COR-L47 (cell line): ENCODE measurements at regions not wholly inside any gene's neighbourhood (a gene's known extent, or its start where the extent isn't known, plus 50 kb on each side); places are given as distances from the start of the nearest gene placed in this dataset.

Experiments used
- DNase-seq: peaks from one replicate; lab custom pipeline; 2025; lab: John Stamatoyannopoulos, UW

DNA sequence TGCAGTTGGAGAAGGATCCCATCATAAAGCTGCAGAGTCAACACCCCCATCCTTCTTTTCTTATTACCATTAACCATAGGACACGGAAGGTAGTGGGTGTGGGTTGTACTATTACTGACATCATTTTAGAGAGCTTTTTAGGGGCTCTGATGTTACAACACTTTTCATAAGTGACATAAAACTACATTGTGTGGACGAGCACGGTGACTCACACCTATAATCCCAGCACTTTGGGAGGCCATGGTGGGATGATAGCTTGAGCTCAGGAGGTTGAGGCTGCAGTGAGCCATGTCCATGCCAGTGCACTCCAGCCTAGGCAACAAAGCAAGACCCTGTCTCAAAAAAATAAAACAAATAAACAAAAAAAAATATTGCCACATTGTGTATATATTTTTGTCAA lies 167.1 kb downstream of the DUSP6 start:
- no peak for DNase-seq

DNA sequence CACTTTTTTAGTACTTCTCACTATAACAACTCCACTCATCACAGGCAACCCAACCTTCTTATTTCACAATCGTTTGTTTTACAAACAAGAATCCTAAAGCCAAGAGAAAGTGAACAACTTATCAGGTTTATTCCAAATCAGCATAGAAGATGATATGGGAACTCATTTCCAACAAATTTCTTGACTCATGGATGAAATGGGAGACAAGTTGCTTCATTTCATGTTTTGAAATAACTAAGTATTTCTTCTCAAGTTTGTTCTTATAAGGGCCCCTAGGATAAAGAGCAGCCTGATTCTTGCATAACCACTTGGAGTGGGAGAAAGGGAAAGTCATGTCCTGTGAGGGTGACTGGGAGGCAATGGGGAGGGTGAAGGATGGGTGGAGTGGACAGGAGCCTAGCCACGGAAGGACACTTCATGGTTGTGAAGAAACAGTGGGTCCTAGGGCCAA lies 168.3 kb downstream of the DUSP6 start:
- no peak for DNase-seq

GRCh38 chr12:89181271-89181920 lies 170.9 kb downstream of the DUSP6 start:
- no peak for DNase-seq

DNA sequence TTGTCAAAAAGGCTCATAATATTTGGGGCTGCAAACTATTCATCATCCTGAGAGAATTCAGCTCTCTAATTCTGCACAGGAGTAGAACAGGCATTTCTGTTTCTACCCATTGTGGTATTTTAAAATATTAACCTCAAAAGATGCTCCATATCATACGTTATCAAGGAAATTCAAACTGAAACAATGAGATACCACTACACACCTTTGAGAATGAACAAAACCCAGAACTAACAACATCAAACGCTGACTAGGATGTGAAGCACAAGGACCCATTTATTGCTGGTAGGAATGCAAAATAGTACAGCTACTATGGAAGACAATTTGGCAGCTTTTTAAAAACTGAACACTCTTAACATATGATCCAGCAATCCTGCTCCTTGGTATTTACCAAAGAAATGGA lies 171.8 kb downstream of the DUSP6 start:
- no peak for DNase-seq

DNA sequence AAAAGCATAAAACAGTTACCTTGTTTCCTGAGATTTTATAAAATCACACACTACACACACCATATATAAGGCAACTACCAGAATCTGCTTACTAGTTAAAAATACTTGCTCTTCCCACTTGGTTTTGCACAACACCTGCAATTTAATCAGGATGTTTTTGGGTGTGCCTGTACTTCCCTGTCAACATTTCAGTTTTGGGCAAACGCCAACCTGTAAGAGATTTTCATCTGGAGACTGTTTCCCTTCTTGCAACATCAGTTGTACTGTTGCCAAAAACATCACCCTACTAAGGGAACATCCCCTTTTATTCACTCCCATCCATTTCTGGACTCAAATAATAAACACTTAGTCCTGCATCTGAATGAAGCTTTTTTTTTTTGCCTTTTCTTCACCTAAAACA lies 172.3 kb downstream of the DUSP6 start:
- DNase-seq = peak; percentile 67

DNA sequence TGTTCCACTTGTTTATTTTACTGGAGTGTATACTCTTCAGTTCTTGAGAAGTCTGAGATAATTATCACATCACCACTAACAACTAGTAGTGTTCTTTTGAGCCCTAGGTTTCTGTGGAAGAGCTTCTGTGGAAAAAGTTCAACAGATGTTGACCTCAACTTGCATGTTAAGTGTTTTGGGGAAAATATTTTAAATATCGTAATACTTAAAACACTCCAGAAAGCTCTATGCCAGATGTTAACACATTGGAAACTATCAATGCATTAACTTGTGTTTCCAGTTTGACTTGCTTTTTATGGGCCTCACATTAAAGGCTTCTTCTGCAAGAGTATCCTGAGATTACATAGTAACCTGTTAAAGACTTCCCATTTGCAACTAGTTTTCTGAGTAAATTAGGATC lies 173.1 kb downstream of the DUSP6 start:
- no peak for DNase-seq

- no peak for DNase-seq
Measured at GRCh38 chr12:89177802-89178395, 174.4 kb downstream of the DUSP6 start.

DNA sequence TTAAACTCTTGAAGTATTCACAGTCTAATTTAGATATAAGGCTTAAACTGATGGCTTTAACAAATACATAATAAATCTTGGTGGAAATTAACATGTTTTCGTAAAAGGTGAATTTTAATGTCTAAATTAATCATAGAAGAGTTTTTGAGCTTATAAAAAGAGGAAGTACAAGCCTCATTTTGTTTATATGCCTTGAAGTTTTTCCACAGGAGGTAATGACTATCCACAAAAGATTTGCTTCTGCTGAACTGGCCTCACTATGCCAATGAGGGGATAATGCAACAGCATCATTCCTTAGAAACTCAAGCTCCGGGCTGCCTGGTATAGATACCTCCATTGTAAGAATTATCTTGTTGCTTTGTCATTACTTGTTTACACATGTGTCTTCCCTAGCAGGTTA lies 175.6 kb downstream of the DUSP6 start:
- no peak for DNase-seq

DNA sequence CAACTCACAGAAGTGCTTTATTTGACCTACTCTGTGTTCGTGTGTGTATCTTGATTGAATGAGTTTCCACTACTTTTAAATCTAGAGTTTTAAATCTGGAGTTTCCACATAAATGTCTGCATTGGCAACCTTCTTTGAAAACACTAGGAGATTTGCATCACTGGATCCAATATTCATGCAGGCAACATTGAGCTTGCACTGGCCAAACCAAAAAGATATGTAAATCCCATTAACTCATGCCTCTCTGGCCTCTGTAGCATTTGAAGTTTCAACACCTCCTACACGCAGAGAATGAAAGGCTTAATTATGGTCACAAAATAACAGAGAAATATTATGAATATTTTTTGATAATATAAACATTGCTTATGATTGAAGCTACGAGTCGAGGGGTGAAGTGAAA lies 178.6 kb downstream of the DUSP6 start:
- no peak for DNase-seq

- no peak for DNase-seq
Measured at GRCh38 chr12:89173096-89173495, 179.2 kb downstream of the DUSP6 start.

DNA sequence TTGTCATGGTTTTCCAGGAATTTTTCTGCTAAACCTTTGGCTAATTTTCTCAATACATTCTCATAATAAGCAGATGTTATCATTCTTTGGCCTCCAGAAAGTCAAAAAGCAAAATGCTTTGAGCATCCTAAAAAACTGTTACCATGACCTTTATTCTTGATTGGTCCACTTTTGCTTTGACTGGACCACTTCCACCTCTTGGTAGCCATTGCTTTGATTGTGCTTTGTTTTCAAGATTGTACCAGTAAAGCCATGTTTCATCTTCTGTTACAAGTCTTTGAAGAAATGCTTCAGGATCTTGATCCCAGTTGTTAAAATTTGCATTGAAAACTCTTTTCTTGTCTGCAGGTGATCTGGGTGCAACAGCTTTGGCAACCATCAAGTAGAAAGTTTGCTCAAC lies 180.1 kb downstream of the DUSP6 start:
- no peak for DNase-seq

GRCh38 chr12:89169321-89169720 lies 183.0 kb downstream of the DUSP6 start:
- no peak for DNase-seq

DNA sequence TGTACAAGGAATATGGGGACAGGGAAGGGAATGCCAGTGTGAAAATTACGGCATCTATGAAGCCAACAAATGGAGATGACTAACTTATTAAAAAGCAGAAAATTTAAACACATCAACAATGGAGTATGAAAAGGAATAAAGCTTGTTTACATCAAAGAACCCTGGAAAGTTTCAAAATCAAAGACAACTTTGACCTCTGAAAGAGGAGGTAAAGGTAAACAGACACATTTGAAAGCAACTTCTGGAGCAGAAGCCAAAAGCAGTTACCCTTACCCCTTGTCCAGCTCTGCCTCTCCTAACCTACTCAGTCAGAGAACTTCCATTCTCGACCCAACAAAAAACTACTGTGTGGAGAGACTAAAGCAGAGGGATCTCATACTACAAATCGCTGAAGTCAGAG lies 184.3 kb downstream of the DUSP6 start:
- DNase-seq = no peak

- DNase-seq = no peak
Measured at GRCh38 chr12:89166525-89166934, 185.8 kb downstream of the DUSP6 start.

GRCh38 chr12:89166121-89166520 lies 186.2 kb downstream of the DUSP6 start:
- DNase-seq = no peak

DNA sequence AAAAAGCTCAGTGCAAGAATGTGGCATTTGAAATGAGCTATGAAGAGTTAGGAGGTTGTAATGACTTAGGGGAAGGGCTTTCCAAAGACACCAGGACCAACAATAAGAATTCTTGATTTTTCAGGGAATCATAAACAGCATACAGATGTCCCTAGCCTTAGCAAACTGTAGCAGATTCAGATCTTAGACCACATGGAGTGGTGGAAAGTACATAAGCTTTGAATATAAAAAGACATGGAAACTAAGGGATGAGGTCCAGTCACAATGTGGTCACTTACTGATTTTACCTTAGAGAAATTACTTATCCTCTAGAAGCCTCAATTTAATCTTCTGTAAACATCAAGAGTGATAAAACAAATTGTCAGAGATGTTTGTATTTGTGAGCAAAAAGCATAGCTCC lies 186.6 kb downstream of the DUSP6 start:
- no peak for DNase-seq

DNA sequence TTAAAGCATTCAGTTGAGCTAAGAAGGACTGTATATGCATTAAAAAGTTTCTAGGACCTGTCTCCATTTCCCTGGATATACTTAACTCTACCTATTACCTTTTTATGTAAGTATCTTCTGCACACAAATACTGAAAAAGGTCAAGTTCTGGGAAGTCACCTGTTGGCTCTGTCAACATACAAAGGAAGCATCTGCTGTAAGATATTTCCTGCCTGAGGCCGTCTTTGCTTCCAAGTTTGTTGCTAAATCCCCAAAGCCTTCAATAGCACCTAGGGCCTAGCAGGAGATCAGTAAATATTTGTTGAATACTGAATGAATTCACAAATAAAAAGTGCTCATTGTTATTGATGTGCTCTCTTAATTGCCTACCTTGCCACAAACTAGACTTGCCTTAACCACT lies 188.4 kb downstream of the DUSP6 start:
- no peak for DNase-seq

DNA sequence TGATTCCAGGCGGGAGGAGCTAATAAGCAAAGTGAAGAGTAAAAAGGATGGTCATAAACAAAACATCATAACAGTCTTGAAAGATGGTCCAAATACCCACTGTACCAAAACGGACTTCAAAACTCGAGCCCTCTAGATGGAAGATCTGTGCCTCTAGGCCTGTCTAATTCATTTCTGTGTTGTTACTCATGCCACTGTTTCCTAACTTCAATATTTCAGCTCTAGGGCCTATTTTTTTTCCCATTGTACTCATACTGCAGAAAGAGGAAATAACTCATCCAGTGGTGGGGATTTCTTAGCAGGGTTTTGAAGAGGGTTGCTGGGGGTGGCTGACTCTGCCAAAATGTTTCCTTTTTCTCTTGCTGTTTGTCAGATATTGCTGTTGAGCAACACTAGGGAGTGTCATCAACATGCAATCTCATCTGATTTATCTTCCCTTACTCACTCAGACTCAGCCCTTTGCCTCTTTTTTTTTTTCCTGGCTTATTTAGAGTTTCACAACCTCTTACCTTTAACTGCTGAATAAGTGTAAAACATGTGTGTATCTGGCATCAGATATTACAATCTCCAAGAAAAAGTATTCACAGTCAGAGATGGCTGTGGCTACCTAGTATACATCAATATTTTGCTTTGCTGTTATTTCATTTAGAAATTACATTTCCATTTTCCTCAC lies 189.6 kb downstream of the DUSP6 start:
- no peak for DNase-seq

GRCh38 chr12:89161557-89161956 lies 190.7 kb downstream of the DUSP6 start:
- DNase-seq = no peak

DNA sequence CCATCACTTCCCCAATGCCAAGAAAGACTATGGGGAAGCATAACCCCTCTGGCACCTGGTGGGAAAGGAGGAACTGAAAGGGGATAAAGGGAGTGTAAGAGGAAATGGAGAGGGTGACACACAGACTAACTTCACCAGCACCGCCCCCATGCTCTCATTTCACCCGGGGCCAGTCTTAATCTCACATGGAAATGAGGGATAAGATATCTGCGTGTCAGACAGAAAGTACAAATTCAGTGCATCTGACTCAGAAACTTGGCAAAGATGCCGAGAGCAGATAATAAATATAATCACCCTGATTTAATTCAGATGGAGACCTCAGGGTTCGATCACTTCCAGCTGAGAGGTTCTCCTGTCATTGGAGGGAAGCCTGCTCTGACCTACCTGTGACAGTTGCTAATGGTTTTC lies 191.6 kb downstream of the DUSP6 start:
- DNase-seq = no peak

- DNase-seq = no peak
Measured at GRCh38 chr12:89157413-89157812, 194.9 kb downstream of the DUSP6 start.

- DNase-seq = no peak
Measured at GRCh38 chr12:89156862-89157262, 195.4 kb downstream of the DUSP6 start.

- DNase-seq = no peak
Measured at GRCh38 chr12:89156340-89156739, 196.0 kb downstream of the DUSP6 start.

DNA sequence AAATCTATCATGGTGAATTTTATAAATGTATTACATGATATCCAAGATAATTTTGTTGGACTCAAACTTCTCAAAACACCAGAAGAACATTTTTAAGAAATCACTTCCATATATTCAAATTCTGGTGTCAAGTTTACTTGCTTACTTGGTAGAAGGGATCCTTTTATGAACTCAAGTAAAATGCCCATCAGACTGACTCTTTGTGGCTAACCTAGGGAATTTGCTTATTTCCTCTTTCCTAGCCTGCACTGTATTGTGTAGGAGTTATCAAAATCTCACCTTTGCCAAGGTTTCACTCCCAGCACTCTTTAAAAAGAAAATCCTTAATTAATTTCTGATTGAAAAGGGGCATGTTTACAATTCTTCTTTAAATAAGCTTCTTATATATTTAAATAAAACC lies 196.5 kb downstream of the DUSP6 start:
- no peak for DNase-seq
